Gastrocnemius medialis (tissue), 4 donors: ENCODE measurements at regions not wholly inside any gene's neighbourhood (a gene's known extent, or its start where the extent isn't known, plus 50 kb on each side); places are given as distances from the start of the nearest gene placed in this dataset.

Experiments used
- ATAC-seq, 2 donors: fragments of 150-250 bp; one replicate each; pipeline ENCODE4 v1.9.1; 2016
- DNase-seq, 2 donors: peaks; one replicate each; pipeline ENCODE4 v3.0.0-alpha.2; 2019
- H3K27ac ChIP-seq, 4 donors: fragments of 200-600 bp; sonication (generic); 1 replicate in 1 of 4; 2 replicates in 3 of 4; pipeline ENCODE4 v1.5.1; 2016 to 2018; ENCODE audit warnings: mild to moderate bottlenecking in 2 of 4, moderate library complexity in 1 of 4
- H3K27me3 ChIP-seq, 3 donors: fragments of 200-600 bp; sonication (generic) in 2 of 3; 1 replicate in 1 of 3; 2 replicates in 2 of 3; pipeline versions ENCODE4 v1.5.1 to v1.6.0; 2016 to 2019; ENCODE audit warnings: mild to moderate bottlenecking in 1 of 3, moderate library complexity in 1 of 3
- H3K36me3 ChIP-seq, 2 donors: fragments of 200-600 bp; sonication (generic) in 1 of 2; one replicate each; pipeline ENCODE4 v1.5.1; 2017 to 2018
- H3K4me1 ChIP-seq, 2 donors: fragments of 200-600 bp; sonication (generic) in 1 of 2; one replicate each; pipeline ENCODE4 v1.5.1; 2016 to 2017; ENCODE audit warnings: mild to moderate bottlenecking in 2 of 2
- H3K4me3 ChIP-seq, 4 donors: fragments of 200-600 bp; sonication (generic) in 3 of 4; 1 replicate in 1 of 4; 2 replicates in 3 of 4; pipeline ENCODE4 v1.5.1; 2016 to 2019; ENCODE audit warnings: mild to moderate bottlenecking in 2 of 4
- H3K9me3 ChIP-seq, 3 donors: fragments of 200-600 bp; sonication (generic) in 2 of 3; 1 replicate in 1 of 3; 2 replicates in 2 of 3; pipeline ENCODE4 v1.5.1; 2016 to 2019
- CTCF ChIP-seq, 5 experiments: fragments of 450-650 bp in 3 of 5; fragments of 200-600 bp in 2 of 5; sonication (generic) in 2 of 5; IDR thresholded peaks in 4 of 5; conservative IDR thresholded peaks in 1 of 5; 1 replicate in 4 of 5; 2 replicates in 1 of 5; pipeline ENCODE4 v1.5.1; 2016 to 2019; ENCODE audit warnings: antibody characterized with exemption in 5 of 5, mild to moderate bottlenecking in 3 of 5, moderate library complexity in 3 of 5
- POLR2A ChIP-seq, 2 donors: fragments of 450-650 bp; IDR thresholded peaks; one replicate each; pipeline ENCODE4 v1.6.1; 2017; ENCODE audit warnings: antibody characterized with exemption in 2 of 2, mild to moderate bottlenecking in 2 of 2, moderate library complexity in 2 of 2
- in situ Hi-C, 4 donors: fragments of 200-750 bp; cut with MboI; loops; one replicate each; pipeline versions ENCODE4 v1.15.0 to v1.8.0; 2017; ENCODE audit warnings: low sequenced_read_pairs in 4 of 4
- intact Hi-C: fragments of 100-400 bp; cut with DNase I; formaldehyde crosslinking; loops from one replicate; pipeline ENCODE4 v1.15.1; 2023; ENCODE audit warnings: low total_unique reads

DNA sequence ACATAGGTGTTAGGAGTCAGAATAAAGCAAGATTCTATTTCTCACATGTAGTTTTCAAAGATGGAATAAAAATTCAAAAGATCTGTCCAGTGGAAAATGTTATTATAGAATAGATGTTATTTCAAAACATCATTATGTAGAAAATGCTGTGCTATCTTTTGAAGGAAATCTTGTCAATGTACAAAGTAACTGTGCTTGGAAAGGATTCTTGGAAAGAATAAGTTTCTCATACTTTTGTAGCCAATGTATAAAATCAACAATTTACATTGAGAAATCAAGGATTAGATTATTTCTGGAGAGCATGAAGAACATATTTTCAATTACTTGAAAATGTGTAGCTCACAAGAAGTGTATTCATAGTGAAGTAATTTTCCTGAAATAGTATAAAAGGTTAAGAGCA, 532.5 kb upstream of the MGAT4C start:
- no peaks in the 10 kb centered on the region for H3K36me3 ChIP-seq
- ATAC-seq, result no peak
- DNase-seq, result no peak
- H3K4me3 ChIP-seq, result no peak overlapping the region
- no peaks in the 10 kb centered on the region for H3K9me3 ChIP-seq
- TF ChIP-seq POLR2A (IDR thresholded peaks at IDR 0.05) (no peak), CTCF (IDR thresholded peaks at IDR 0.05 in 4 of 5, conservative IDR thresholded peaks at IDR 0.05 in 1 of 5) (no peak)
- no peaks in the 10 kb centered on the region for H3K4me1 ChIP-seq
- H3K27me3 ChIP-seq, result no peaks in the 10 kb centered on the region
- no peak overlapping the region for H3K27ac ChIP-seq
- in situ Hi-C loops, result no loop called here
- intact Hi-C loops, result no loop called here

DNA sequence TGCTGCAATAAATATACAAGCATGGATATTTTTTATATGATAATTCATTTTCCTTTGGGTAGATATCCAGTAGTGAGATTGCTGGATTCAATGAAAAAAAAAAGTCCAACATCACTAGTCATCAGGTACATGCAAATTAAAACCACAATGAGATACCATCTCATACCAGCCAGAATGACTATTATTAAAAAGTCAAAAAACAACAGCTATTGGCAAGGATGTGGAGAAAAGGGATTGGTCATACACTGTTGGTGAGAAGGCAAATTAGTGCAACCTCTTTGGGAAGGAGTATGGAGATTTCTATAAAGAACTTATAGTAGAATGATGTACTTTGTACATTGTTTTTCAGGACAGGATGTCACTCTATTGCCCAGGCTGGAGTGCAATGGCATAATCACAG, 531.2 kb upstream of the MGAT4C start:
- Histone ChIP-seq H3K9me3 (no peaks in the 10 kb centered on the region), H3K27me3 (no peaks in the 10 kb centered on the region), H3K4me3 (no peak overlapping the region), H3K36me3 (no peaks in the 10 kb centered on the region), H3K4me1 (no peaks in the 10 kb centered on the region), H3K27ac (no peak overlapping the region)
- intact Hi-C loops (no loop called here), in situ Hi-C loops (no loop called here)
- TF ChIP-seq CTCF (IDR thresholded peaks at IDR 0.05 in 4 of 5, conservative IDR thresholded peaks at IDR 0.05 in 1 of 5), result no peak
- no peak for TF ChIP-seq POLR2A (IDR thresholded peaks at IDR 0.05)
- DNase-seq, result no peak
- ATAC-seq, result no peak

DNA sequence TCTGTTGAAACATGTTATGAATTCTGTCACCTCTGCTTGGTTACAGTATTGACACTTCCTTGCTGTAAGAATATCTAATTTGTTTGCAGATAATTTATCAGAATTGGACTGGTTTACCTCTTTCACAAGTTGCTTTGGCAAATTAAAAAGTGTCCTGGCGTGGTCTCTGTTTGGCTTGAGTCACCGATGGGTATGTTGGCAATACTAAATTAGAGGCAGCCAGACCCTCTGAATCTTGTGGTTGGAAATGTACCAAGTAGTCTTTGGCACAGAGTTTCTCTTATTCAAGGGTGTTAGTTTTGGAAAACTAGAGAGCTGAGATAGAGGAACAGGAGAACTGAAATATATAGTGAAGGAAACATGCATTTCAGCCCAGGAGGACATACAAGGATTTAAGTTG, 521.1 kb upstream of the MGAT4C start:
- Histone ChIP-seq H3K4me3 (no peak overlapping the region), H3K36me3 (no peaks in the 10 kb centered on the region), H3K27ac (no peak overlapping the region), H3K4me1 (no peaks in the 10 kb centered on the region), H3K27me3 (no peaks in the 10 kb centered on the region), H3K9me3 (no peaks in the 10 kb centered on the region)
- DNase-seq (no peak), ATAC-seq (no peak)
- TF ChIP-seq CTCF (IDR thresholded peaks at IDR 0.05 in 4 of 5, conservative IDR thresholded peaks at IDR 0.05 in 1 of 5) (no peak), POLR2A (IDR thresholded peaks at IDR 0.05) (no peak)
- intact Hi-C loops, result no loop called here
- in situ Hi-C loops, result no loop called here

- no peak for ATAC-seq
- TF ChIP-seq CTCF (IDR thresholded peaks at IDR 0.05 in 4 of 5, conservative IDR thresholded peaks at IDR 0.05 in 1 of 5), result no peak
- no peak for TF ChIP-seq POLR2A (IDR thresholded peaks at IDR 0.05)
- no peak overlapping the region for H3K27ac ChIP-seq
- H3K9me3 ChIP-seq, result no peaks in the 10 kb centered on the region
- intact Hi-C loops (no loop called here), in situ Hi-C loops (no loop called here)
- no peaks in the 10 kb centered on the region for H3K27me3 ChIP-seq
- no peaks in the 10 kb centered on the region for H3K4me1 ChIP-seq
- no peak overlapping the region for H3K4me3 ChIP-seq
- no peak for DNase-seq
- no peaks in the 10 kb centered on the region for H3K36me3 ChIP-seq
These were observed 518.7 kb upstream of the MGAT4C start for GRCh38 chr12:86774841-86775388.

GRCh38 chr12:86772696-86773095, 516.5 kb upstream of the MGAT4C start:
- H3K4me1 ChIP-seq, result no peaks in the 10 kb centered on the region
- intact Hi-C loops (no loop called here), in situ Hi-C loops (no loop called here)
- no peaks in the 10 kb centered on the region for H3K36me3 ChIP-seq
- H3K9me3 ChIP-seq, result no peaks in the 10 kb centered on the region
- no peak for ATAC-seq
- no peaks in the 10 kb centered on the region for H3K27me3 ChIP-seq
- H3K4me3 ChIP-seq, result no peak overlapping the region
- TF ChIP-seq CTCF (IDR thresholded peaks at IDR 0.05 in 4 of 5, conservative IDR thresholded peaks at IDR 0.05 in 1 of 5), result no peak
- TF ChIP-seq POLR2A (IDR thresholded peaks at IDR 0.05), result no peak
- DNase-seq, result no peak
- no peak overlapping the region for H3K27ac ChIP-seq
